ENCODE measurements at regions not wholly inside any gene's neighbourhood (a gene's known extent, or its start where the extent isn't known, plus 50 kb on each side); places are given as distances from the start of the nearest gene placed in this dataset.

DNA sequence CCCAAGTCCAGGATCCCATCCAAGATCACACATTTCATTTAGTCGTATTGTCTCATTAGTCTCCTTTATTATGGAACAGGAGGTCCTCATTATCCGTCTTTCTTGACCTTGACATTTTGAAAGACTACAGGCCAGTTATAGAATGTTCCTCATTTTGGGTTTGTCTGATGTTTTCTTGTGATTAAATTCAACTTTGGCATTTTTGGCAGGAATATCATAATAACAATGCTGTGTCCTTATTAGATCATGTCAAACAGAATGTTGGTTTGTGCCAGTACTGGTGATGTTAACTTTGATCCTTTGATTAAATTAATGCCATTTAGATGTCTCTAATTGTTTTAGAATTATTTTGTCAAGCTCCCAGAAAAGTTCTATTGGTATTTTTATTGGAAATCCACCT, 106.5 kb upstream of the FRY start:
- H3K27ac ChIP-seq (ENCODE audit: low read depth in 1 of 2, low read length in 2 of 2), result no peak overlapping the region
- Mint-ChIP-seq H3K36me3 (ENCODE audit: low read depth) (no peaks in the 10 kb centered on the region), H3K4me1 (ENCODE audit: low read depth) (peaks cover 12% of the 10 kb centered on the region), H3K27ac (no peak overlapping the region), H3K4me3 (no peak overlapping the region), H3K9me3 (no peaks in the 10 kb centered on the region), H3K27me3 (no peaks in the 10 kb centered on the region)
- no peak overlapping the region for H3K4me3 ChIP-seq (ENCODE audit: low read length)
- H3K27me3 ChIP-seq (ENCODE audit: control insufficient read depth in 1 of 2, insufficient read depth in 2 of 2, low read length in 2 of 2), result no peaks in the 10 kb centered on the region
- no peaks in the 10 kb centered on the region for H3K9me3 ChIP-seq (ENCODE audit: control insufficient read depth in 1 of 2, insufficient read depth in 1 of 2, low read length in 2 of 2)
- ChIA-PET POLR2A (no interaction called here), CTCF (interaction anchor here (1.7 kb wide), 1 partner anchor 15 kb away, joined by 4 read pairs; no protein-coding TSS in a partner anchor)
- DNase-seq, result no peak
- TF ChIP-seq, protein P1, sequence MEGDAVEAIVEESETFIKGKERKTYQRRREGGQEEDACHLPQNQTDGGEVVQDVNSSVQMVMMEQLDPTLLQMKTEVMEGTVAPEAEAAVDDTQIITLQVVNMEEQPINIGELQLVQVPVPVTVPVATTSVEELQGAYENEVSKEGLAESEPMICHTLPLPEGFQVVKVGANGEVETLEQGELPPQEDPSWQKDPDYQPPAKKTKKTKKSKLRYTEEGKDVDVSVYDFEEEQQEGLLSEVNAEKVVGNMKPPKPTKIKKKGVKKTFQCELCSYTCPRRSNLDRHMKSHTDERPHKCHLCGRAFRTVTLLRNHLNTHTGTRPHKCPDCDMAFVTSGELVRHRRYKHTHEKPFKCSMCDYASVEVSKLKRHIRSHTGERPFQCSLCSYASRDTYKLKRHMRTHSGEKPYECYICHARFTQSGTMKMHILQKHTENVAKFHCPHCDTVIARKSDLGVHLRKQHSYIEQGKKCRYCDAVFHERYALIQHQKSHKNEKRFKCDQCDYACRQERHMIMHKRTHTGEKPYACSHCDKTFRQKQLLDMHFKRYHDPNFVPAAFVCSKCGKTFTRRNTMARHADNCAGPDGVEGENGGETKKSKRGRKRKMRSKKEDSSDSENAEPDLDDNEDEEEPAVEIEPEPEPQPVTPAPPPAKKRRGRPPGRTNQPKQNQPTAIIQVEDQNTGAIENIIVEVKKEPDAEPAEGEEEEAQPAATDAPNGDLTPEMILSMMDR (IDR thresholded peaks at IDR 0.05), result no peak
- peaks cover 10% of the 10 kb centered on the region for H3K4me1 ChIP-seq (ENCODE audit: insufficient read depth, low read length)
- H3K36me3 ChIP-seq (ENCODE audit: insufficient read depth, low read length), result no peaks in the 10 kb centered on the region
- no peak for ATAC-seq (ENCODE audit: poor library complexity)
- intact Hi-C loops (cut with DNase I, micrococcal nuclease), result no loop called here

DNA sequence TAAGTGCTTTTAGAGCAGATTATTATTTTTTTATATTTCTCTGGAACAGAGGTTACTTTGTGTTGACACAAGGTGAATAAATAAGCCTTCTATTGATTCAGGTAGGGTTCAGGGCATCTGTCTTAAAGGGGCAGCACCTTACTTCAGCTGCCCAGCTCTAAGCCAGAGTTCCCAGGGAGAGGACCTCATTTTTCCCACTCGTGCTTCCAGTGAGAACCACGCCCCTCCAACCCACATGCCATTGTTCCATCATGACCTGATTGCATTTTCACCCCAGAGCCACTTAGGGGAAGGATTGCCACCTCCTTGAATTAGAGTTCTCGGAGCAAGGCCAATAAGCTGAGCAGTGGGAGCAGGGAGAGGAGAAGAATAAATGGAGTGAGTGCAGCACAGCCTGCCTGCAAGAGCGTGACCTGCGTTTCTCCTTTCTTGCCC, 104.3 kb upstream of the FRY start:
- ChIA-PET POLR2A (no interaction called here), CTCF (interaction anchor here (3.6 kb wide), 1 partner anchor 17 kb away, joined by 10 read pairs; no protein-coding TSS in a partner anchor)
- Histone ChIP-seq H3K27ac (ENCODE audit: low read depth in 1 of 2, low read length in 2 of 2) (no peak overlapping the region), H3K36me3 (ENCODE audit: insufficient read depth, low read length) (no peaks in the 10 kb centered on the region), H3K27me3 (ENCODE audit: control insufficient read depth in 1 of 2, insufficient read depth in 2 of 2, low read length in 2 of 2) (no peaks in the 10 kb centered on the region), H3K9me3 (ENCODE audit: control insufficient read depth in 1 of 2, insufficient read depth in 1 of 2, low read length in 2 of 2) (no peaks in the 10 kb centered on the region), H3K4me1 (ENCODE audit: insufficient read depth, low read length) (peaks cover 20% of the 10 kb centered on the region), H3K4me3 (ENCODE audit: low read length) (no peak overlapping the region)
- Mint-ChIP-seq H3K27ac (no peak overlapping the region), H3K9me3 (no peaks in the 10 kb centered on the region), H3K4me3 (no peak overlapping the region), H3K4me1 (ENCODE audit: low read depth) (peaks cover 6% of the 10 kb centered on the region), H3K36me3 (ENCODE audit: low read depth) (no peaks in the 10 kb centered on the region), H3K27me3 (no peaks in the 10 kb centered on the region)
- TF ChIP-seq, protein P1 (IDR thresholded peaks at IDR 0.05), result no peak
- intact Hi-C loops (cut with DNase I, micrococcal nuclease), result no loop called here
- DNase-seq, result no peak
- no peak for ATAC-seq (ENCODE audit: poor library complexity)

DNA sequence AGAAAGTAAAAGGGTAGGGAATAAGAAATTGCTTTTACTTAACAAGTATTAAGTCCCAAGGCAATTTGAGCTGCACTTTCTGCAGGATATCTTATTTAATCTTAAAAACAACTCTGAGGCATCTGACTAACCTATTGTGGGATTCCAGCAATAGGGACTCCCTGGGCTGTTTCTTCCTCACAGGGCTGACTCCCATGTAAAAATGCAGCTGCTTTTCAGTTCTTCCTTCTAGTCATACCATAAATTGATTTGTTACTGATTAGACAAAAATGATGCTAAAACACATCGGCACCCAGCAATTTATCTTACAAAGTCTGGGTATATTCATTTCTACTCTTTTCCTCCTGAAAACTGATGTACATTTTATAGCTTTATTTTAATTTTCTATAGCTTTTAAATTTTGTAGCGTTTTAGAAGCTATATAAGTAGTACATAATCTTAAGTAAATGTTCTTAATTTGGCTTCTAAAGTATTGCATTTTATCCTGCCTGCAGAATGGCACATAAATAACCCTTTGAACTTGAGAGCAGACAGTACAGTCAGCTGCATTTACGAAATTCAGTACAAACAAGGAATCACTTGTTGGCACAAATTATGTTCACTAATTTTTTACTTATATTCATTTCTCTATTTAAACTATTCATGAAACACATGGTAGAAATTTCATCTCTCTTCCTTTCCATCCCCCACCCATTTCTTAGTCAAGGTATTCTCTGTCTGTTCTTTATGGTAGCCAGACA, 102.4 kb upstream of the FRY start:
- TF ChIP-seq, protein P1 (IDR thresholded peaks at IDR 0.05), result no peak
- DNase-seq, result no peak
- POLR2A ChIA-PET, result interaction anchor here (0.7 kb wide), 1 partner anchor 38 kb away, joined by 7 read pairs; no protein-coding TSS in a partner anchor
- Histone ChIP-seq H3K27me3 (ENCODE audit: control insufficient read depth in 1 of 2, insufficient read depth in 2 of 2, low read length in 2 of 2) (no peaks in the 10 kb centered on the region), H3K9me3 (ENCODE audit: control insufficient read depth in 1 of 2, insufficient read depth in 1 of 2, low read length in 2 of 2) (no peaks in the 10 kb centered on the region), H3K36me3 (ENCODE audit: insufficient read depth, low read length) (no peaks in the 10 kb centered on the region), H3K4me3 (ENCODE audit: low read length) (no peak overlapping the region), H3K27ac (ENCODE audit: low read depth in 1 of 2, low read length in 2 of 2) (no peak overlapping the region), H3K4me1 (ENCODE audit: insufficient read depth, low read length) (peaks cover 20% of the 10 kb centered on the region)
- H3K9me3 Mint-ChIP-seq, result no peaks in the 10 kb centered on the region
- H3K4me1 Mint-ChIP-seq (ENCODE audit: low read depth), result peaks cover 6% of the 10 kb centered on the region
- no peak overlapping the region for H3K27ac Mint-ChIP-seq
- ATAC-seq (ENCODE audit: poor library complexity), result no peak
- no peak overlapping the region for H3K4me3 Mint-ChIP-seq
- H3K36me3 Mint-ChIP-seq (ENCODE audit: low read depth), result no peaks in the 10 kb centered on the region
- CTCF ChIA-PET, result interaction anchor here (1.1 to 3.6 kb wide), 2 partner anchors 10 to 19 kb away, joined by 3 to 10 read pairs; no protein-coding TSS in a partner anchor
- intact Hi-C loops (cut with DNase I, micrococcal nuclease), result no loop called here
- H3K27me3 Mint-ChIP-seq, result no peaks in the 10 kb centered on the region

Data from CD4-positive, alpha-beta T cell (primary cell).